Medulla oblongata (tissue), 1 donor: ENCODE measurements at regions not wholly inside any gene's neighbourhood (a gene's known extent, or its start where the extent isn't known, plus 50 kb on each side); places are given as distances from the start of the nearest gene placed in this dataset.

Experiments used
- DNase-seq: peaks from one replicate; pipeline ENCODE4 v3.0.0-alpha.2; 2015; ENCODE audit errors: extremely low spot score

- no peak for DNase-seq
Measured at GRCh38 chr2:144242311-144242710, 277.6 kb downstream of the ZEB2 start.

GRCh38 chr2:144241801-144242200 is 278.1 kb downstream of the ZEB2 start:
- no peak for DNase-seq

GRCh38 chr2:144240656-144241339 is 279.1 kb downstream of the ZEB2 start:
- no peak for DNase-seq

- DNase-seq = no peak
Measured at GRCh38 chr2:144239726-144240125, 280.2 kb downstream of the ZEB2 start.

- DNase-seq = no peak
Measured at GRCh38 chr2:144239306-144239705, 280.6 kb downstream of the ZEB2 start.

- peak; percentile 42 for DNase-seq
Measured at GRCh38 chr2:144237830-144238627, 281.9 kb downstream of the ZEB2 start.

GRCh38 chr2:144237108-144237507 is 282.8 kb downstream of the ZEB2 start:
- no peak for DNase-seq

- no peak for DNase-seq
Measured at GRCh38 chr2:144235050-144235449, 284.9 kb downstream of the ZEB2 start.

- DNase-seq = no peak
Measured at GRCh38 chr2:144234542-144234871, 285.4 kb downstream of the ZEB2 start.

- DNase-seq = no peak
Measured at GRCh38 chr2:144233733-144234541, 286.0 kb downstream of the ZEB2 start.

GRCh38 chr2:144233317-144233716 is 286.6 kb downstream of the ZEB2 start:
- peak; percentile 60 for DNase-seq

GRCh38 chr2:144230448-144231085 is 289.4 kb downstream of the ZEB2 start:
- no peak for DNase-seq

- DNase-seq = no peak
Measured at GRCh38 chr2:144230033-144230432, 289.9 kb downstream of the ZEB2 start.

GRCh38 chr2:144229296-144229695 is 290.6 kb downstream of the ZEB2 start:
- DNase-seq = no peak

- DNase-seq = no peak
Measured at GRCh38 chr2:144227427-144228105, 292.4 kb downstream of the ZEB2 start.

- no peak for DNase-seq
Measured at GRCh38 chr2:144225076-144225475, 294.8 kb downstream of the ZEB2 start.

- no peak for DNase-seq
Measured at GRCh38 chr2:144224472-144224871, 295.4 kb downstream of the ZEB2 start.

- no peak for DNase-seq
Measured at GRCh38 chr2:144219979-144220378, 299.9 kb downstream of the ZEB2 start.

GRCh38 chr2:144217853-144218633 is 301.9 kb downstream of the ZEB2 start:
- DNase-seq = no peak
